HepG2 (cell line): ENCODE measurements at regions not wholly inside any gene's neighbourhood (a gene's known extent, or its start where the extent isn't known, plus 50 kb on each side); places are given as distances from the start of the nearest gene placed in this dataset.

Experiments
- ATAC-seq: fragments of 200-7000 bp; cut with Tn5 transposase; 3 replicates; pipeline ENCODE4 v1.9.1; 2020; ENCODE audit warnings: mild to moderate bottlenecking, moderate library complexity
- BruUV-seq: library from RNA; stranded (reverse); fragments of 400-500 nt; replicated peaks from 2 replicates; lab custom pipeline; 2021; lab: Mats Ljungman, UMichigan
- CTCF ChIA-PET: fragments of 300-600 bp; formaldehyde crosslinking; extraction: SDS; loops from one replicate; lab custom pipeline; 2021; ENCODE audit warnings: low total read pairs, inconsistent platforms, low intra/inter-chr PET ratio; lab: Yijun Ruan, JAX
- POLR2A ChIA-PET: fragments of 350-600 bp; sonication (Branson Sonifier 250); formaldehyde crosslinking; loops from one replicate; lab custom pipeline; 2020; ENCODE audit warnings: antibody characterized with exemption, inconsistent platforms; lab: Yijun Ruan, JAX
- DNase-seq: peaks from one replicate; pipeline ENCODE4 v3.0.0-alpha.2; 2015; ENCODE audit warnings: low spot score
- FAIRE-seq: peaks from 3 replicates; lab custom pipeline; 2011; peaks lifted over from hg19 to GRCh38; lab: Jason Lieb, UNC
- H2AFZ ChIP-seq: one replicate; pipeline ENCODE4 v1.6.1; 2011; ENCODE audit warnings: low read length, inconsistent platforms
- H3K27ac ChIP-seq: fragments of 300-600 bp; 3 replicates; pipeline ENCODE4 v1.8.0; 2011; ENCODE audit warnings: mixed run types, mild to moderate bottlenecking, mixed read lengths, low read length, inconsistent platforms; ENCODE audit not compliant: insufficient read depth; ENCODE audit errors: extremely low read length
- H3K27me3 ChIP-seq, 2 experiments: fragments of 200-600 bp in 1 of 2; 2 replicates in 1 of 2; 3 replicates in 1 of 2; pipeline versions ENCODE4 v1.6.0 to v1.8.0; 2011; ENCODE audit warnings: low read length in 2 of 2, mild to moderate bottlenecking in 2 of 2, moderate library complexity in 2 of 2, inconsistent platforms in 1 of 2; ENCODE audit not compliant: insufficient read depth in 2 of 2, control insufficient read depth in 1 of 2
- H3K36me3 ChIP-seq, 2 experiments: fragments of 200-600 bp in 1 of 2; replicated peaks in 1 of 2; 2 replicates in 1 of 2; 3 replicates in 1 of 2; pipeline versions ENCODE4 v1.5.1 to v1.8.0; 2011; ENCODE audit warnings: low read length in 2 of 2, inconsistent platforms in 1 of 2; ENCODE audit not compliant: insufficient read depth in 2 of 2, control insufficient read depth in 1 of 2
- H3K4me1 ChIP-seq: 2 replicates; pipeline ENCODE4 v1.5.1; 2012; ENCODE audit warnings: low read length, inconsistent platforms; ENCODE audit not compliant: insufficient read depth
- H3K4me2 ChIP-seq: 2 replicates; pipeline ENCODE4 v1.6.0; 2011; ENCODE audit warnings: low read depth, low read length, inconsistent platforms
- H3K4me3 ChIP-seq, 3 experiments: fragments of 200-600 bp in 1 of 3; sonication (generic), shearing (Covaris generic) in 1 of 3; replicated peaks in 1 of 3; 2 replicates each; pipeline ENCODE4 v1.5.1; 2011 to 2016; ENCODE audit warnings: low read length in 3 of 3, inconsistent platforms in 2 of 3, low read depth in 2 of 3, mild to moderate bottlenecking in 2 of 3, control low read depth in 1 of 3, mixed read lengths in 1 of 3; ENCODE audit not compliant: insufficient read depth in 1 of 3
- H3K79me2 ChIP-seq: one replicate; pipeline ENCODE4 v1.6.1; 2011; ENCODE audit warnings: low read length, inconsistent platforms; ENCODE audit not compliant: insufficient read depth
- H3K9ac ChIP-seq: 2 replicates; pipeline ENCODE4 v1.6.0; 2011; ENCODE audit warnings: mild to moderate bottlenecking, low read depth, low read length, inconsistent platforms; ENCODE audit not compliant: insufficient read depth
- H3K9me3 ChIP-seq: 2 replicates; pipeline ENCODE4 v1.5.1; 2012; ENCODE audit warnings: mild to moderate bottlenecking, low read length
- H4K20me1 ChIP-seq: 2 replicates; pipeline ENCODE4 v1.6.0; 2011; ENCODE audit warnings: inconsistent platforms, mild to moderate bottlenecking, low read length, moderate library complexity; ENCODE audit not compliant: insufficient read depth
- ELF4 ChIP-seq: sonication (generic); formaldehyde crosslinking; IDR thresholded peaks from 2 replicates; pipeline ENCODE4 v1.5.0; 2020; ENCODE audit warnings: missing genetic modification reagents, mild to moderate bottlenecking, moderate library complexity, borderline replicate concordance
- RERE ChIP-seq: IDR thresholded peaks from 2 replicates; pipeline ENCODE4 v1.6.1; 2016; ENCODE audit warnings: low read depth, missing genetic modification reagents, missing compliant biosample characterization
- TAF1 ChIP-seq: sonication (generic); formaldehyde crosslinking; IDR thresholded peaks from 2 replicates; pipeline ENCODE4 v1.4.0; 2020; ENCODE audit warnings: missing genetic modification reagents
- TGIF2 ChIP-seq: IDR thresholded peaks from 2 replicates; pipeline ENCODE4 v1.6.1; 2016; ENCODE audit warnings: control low read depth, missing compliant biosample characterization
- YEATS2 ChIP-seq: sonication (generic); formaldehyde crosslinking; IDR thresholded peaks from 2 replicates; pipeline ENCODE4 v1.4.0; 2020; ENCODE audit warnings: missing genetic modification reagents, borderline replicate concordance
- ZNF335 ChIP-seq: sonication (generic); formaldehyde crosslinking; IDR thresholded peaks from 2 replicates; pipeline ENCODE4 v1.4.0; 2020; ENCODE audit warnings: missing genetic modification reagents
- ZSCAN12 ChIP-seq: sonication (generic); formaldehyde crosslinking; IDR thresholded peaks from 2 replicates; pipeline ENCODE4 v1.9.0; 2021; ENCODE audit warnings: mild to moderate bottlenecking, missing genetic modification reagents
- WGBS: methylation state at CpG from one replicate; pipeline ENCODE4 v1.1.6; 2017; ENCODE audit warnings: low lambda C conversion rate; 5-methylcytosine and 5-hydroxymethylcytosine counted together
- in situ Hi-C: cut with HindIII; loops from 2 replicates; pipeline ENCODE4 v1.10.0; 2017; ENCODE audit warnings: low pct_unique_long_range_greater_than_20kb; ENCODE audit not compliant: extremely low pct_ligation_motif_present
- intact Hi-C: fragments of 100-400 bp; cut with micrococcal nuclease; formaldehyde crosslinking; loops from one replicate; pipeline ENCODE4 v1.10.0; 2022; ENCODE audit not compliant: unreplicated experiment
- TF ChIP-seq, protein P1 (sequence below): sonication (generic); formaldehyde crosslinking; IDR thresholded peaks from 2 replicates; pipeline ENCODE4 v1.4.0; 2020; ENCODE audit warnings: missing genetic modification reagents
- TF ChIP-seq, protein P2 (sequence below): sonication (generic); formaldehyde crosslinking; IDR thresholded peaks from 2 replicates; pipeline ENCODE4 v1.4.0; 2020; ENCODE audit warnings: low read depth, mild to moderate bottlenecking, missing genetic modification reagents

GRCh38 chrX:16282209-16282608 lies 114.9 kb downstream of the MAGEB17 start:
- intact Hi-C loops = no loop called here
- BruUV-seq = no TSS peak
- DNase-seq = no peak
- no peak overlapping the region for H3K9ac ChIP-seq
- H3K4me3 ChIP-seq = no peak overlapping the region
- H3K79me2 ChIP-seq = no peaks in the 10 kb centered on the region
- CTCF ChIA-PET = no interaction called here
- no peak for ATAC-seq
- no peaks in the 10 kb centered on the region for H3K9me3 ChIP-seq
- no peak overlapping the region for H2AFZ ChIP-seq
- no peaks in the 10 kb centered on the region for H3K4me1 ChIP-seq
- H3K4me2 ChIP-seq = no peak overlapping the region
- in situ Hi-C loops = no loop called here
- no peaks in the 10 kb centered on the region for H3K36me3 ChIP-seq
- H3K27ac ChIP-seq = no peak overlapping the region
- TF ChIP-seq, protein P1, sequence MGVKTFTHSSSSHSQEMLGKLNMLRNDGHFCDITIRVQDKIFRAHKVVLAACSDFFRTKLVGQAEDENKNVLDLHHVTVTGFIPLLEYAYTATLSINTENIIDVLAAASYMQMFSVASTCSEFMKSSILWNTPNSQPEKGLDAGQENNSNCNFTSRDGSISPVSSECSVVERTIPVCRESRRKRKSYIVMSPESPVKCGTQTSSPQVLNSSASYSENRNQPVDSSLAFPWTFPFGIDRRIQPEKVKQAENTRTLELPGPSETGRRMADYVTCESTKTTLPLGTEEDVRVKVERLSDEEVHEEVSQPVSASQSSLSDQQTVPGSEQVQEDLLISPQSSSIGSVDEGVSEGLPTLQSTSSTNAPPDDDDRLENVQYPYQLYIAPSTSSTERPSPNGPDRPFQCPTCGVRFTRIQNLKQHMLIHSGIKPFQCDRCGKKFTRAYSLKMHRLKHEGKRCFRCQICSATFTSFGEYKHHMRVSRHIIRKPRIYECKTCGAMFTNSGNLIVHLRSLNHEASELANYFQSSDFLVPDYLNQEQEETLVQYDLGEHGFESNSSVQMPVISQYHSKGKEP (CRISPR knock-in tag) = no peak
- TF ChIP-seq ZNF335 (CRISPR knock-in tag) (no peak), TAF1 (CRISPR knock-in tag) (no peak), ELF4 (CRISPR knock-in tag) (no peak), TGIF2 (CRISPR knock-in tag) (no peak), RERE (no peak), ZSCAN12 (CRISPR knock-in tag) (no peak), YEATS2 (CRISPR knock-in tag) (no peak)
- TF ChIP-seq, protein P2, sequence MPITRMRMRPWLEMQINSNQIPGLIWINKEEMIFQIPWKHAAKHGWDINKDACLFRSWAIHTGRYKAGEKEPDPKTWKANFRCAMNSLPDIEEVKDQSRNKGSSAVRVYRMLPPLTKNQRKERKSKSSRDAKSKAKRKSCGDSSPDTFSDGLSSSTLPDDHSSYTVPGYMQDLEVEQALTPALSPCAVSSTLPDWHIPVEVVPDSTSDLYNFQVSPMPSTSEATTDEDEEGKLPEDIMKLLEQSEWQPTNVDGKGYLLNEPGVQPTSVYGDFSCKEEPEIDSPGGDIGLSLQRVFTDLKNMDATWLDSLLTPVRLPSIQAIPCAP (CRISPR knock-in tag) = no peak
- H3K27me3 ChIP-seq = no peaks in the 10 kb centered on the region
- FAIRE-seq = no peak
- POLR2A ChIA-PET = no interaction called here
- H4K20me1 ChIP-seq = no peaks in the 10 kb centered on the region
- 4% methylated on average over 2 of the region's 2 CpGs for WGBS
